OCI-LY1 (cell line): ENCODE measurements at regions not wholly inside any gene's neighbourhood (a gene's known extent, or its start where the extent isn't known, plus 50 kb on each side); places are given as distances from the start of the nearest gene placed in this dataset.

ENCODE experiments used
- H2AFZ ChIP-seq: fragments of 200-600 bp; sonication (generic), shearing (Covaris generic); 2 replicates; pipeline ENCODE4 v1.6.0; 2014; ENCODE audit warnings: antibody characterized with exemption, mild to moderate bottlenecking, low read length
- H3F3A ChIP-seq: fragments of 200-600 bp; sonication (generic), shearing (Covaris generic); 2 replicates; pipeline ENCODE4 v1.6.0; 2014; ENCODE audit warnings: mild to moderate bottlenecking, antibody characterized with exemption, low read length, moderate library complexity; ENCODE audit not compliant: insufficient read depth
- H3K27ac ChIP-seq: fragments of 200-600 bp; sonication (generic); 2 replicates; pipeline ENCODE4 v1.5.1; 2014; ENCODE audit warnings: low read length, mixed run types, mild to moderate bottlenecking, low read depth; ENCODE audit not compliant: poor library complexity, severe bottlenecking
- H3K27me3 ChIP-seq: fragments of 200-600 bp; sonication (generic); 2 replicates; pipeline ENCODE4 v1.6.0; 2014; ENCODE audit warnings: antibody characterized with exemption, mild to moderate bottlenecking, low read length, moderate library complexity; ENCODE audit not compliant: insufficient read depth
- H3K36me3 ChIP-seq: fragments of 200-600 bp; sonication (generic); 2 replicates; pipeline ENCODE4 v1.6.1; 2014; ENCODE audit warnings: mild to moderate bottlenecking, antibody characterized with exemption, low read length, moderate library complexity, mixed read lengths; ENCODE audit not compliant: insufficient read depth
- H3K4me1 ChIP-seq: fragments of 200-600 bp; sonication (generic); 2 replicates; pipeline ENCODE4 v1.5.1; 2014; ENCODE audit warnings: mild to moderate bottlenecking, low read length, moderate library complexity; ENCODE audit not compliant: insufficient read depth, severe bottlenecking
- H3K4me2 ChIP-seq: fragments of 200-600 bp; sonication (generic), shearing (Covaris generic); 2 replicates; pipeline ENCODE4 v1.6.1; 2014; ENCODE audit warnings: low read length
- H3K4me3 ChIP-seq: fragments of 200-600 bp; sonication (generic); 2 replicates; pipeline ENCODE4 v1.5.1; 2014; ENCODE audit warnings: low read length, low read depth, mild to moderate bottlenecking, mixed read lengths; ENCODE audit not compliant: poor library complexity, severe bottlenecking
- H3K79me2 ChIP-seq: fragments of 200-600 bp; shearing (Covaris generic); 2 replicates; pipeline ENCODE4 v1.6.1; 2016; ENCODE audit warnings: mixed run types, low read length, mixed read lengths; ENCODE audit not compliant: insufficient read depth
- H3K9ac ChIP-seq: fragments of 200-600 bp; sonication (generic), shearing (Covaris generic); 2 replicates; pipeline ENCODE4 v1.6.1; 2014; ENCODE audit warnings: mild to moderate bottlenecking, low read length, mixed read lengths
- H3K9me2 ChIP-seq: fragments of 200-600 bp; sonication (generic), shearing (Covaris generic); 2 replicates; pipeline ENCODE4 v1.6.1; 2014; ENCODE audit warnings: low read depth, mild to moderate bottlenecking, low read length, mixed read lengths
- H3K9me3 ChIP-seq: fragments of 200-600 bp; shearing (Covaris generic); 2 replicates; pipeline ENCODE4 v1.6.1; 2014; ENCODE audit warnings: low read length, mixed read lengths
- H4K20me1 ChIP-seq: fragments of 200-600 bp; sonication (generic), shearing (Covaris generic); 2 replicates; pipeline ENCODE4 v1.6.0; 2016; ENCODE audit warnings: mild to moderate bottlenecking, low read length; ENCODE audit not compliant: insufficient read depth
- EZH2 ChIP-seq: fragments of 200-600 bp; sonication (generic), shearing (Covaris generic); IDR thresholded peaks from 2 replicates; pipeline ENCODE4 v1.8.0; 2017; ENCODE audit warnings: borderline replicate concordance, mixed run types, mild to moderate bottlenecking, antibody characterized with exemption, low read length, moderate library complexity, mixed read lengths
- TF ChIP-seq, protein P1 (sequence below): fragments of 200-600 bp; sonication (generic), shearing (Covaris generic); IDR thresholded peaks from 2 replicates; pipeline ENCODE4 v1.5.1; 2017; ENCODE audit warnings: mild to moderate bottlenecking, antibody characterized with exemption, low read length, moderate library complexity, mixed read lengths

DNA sequence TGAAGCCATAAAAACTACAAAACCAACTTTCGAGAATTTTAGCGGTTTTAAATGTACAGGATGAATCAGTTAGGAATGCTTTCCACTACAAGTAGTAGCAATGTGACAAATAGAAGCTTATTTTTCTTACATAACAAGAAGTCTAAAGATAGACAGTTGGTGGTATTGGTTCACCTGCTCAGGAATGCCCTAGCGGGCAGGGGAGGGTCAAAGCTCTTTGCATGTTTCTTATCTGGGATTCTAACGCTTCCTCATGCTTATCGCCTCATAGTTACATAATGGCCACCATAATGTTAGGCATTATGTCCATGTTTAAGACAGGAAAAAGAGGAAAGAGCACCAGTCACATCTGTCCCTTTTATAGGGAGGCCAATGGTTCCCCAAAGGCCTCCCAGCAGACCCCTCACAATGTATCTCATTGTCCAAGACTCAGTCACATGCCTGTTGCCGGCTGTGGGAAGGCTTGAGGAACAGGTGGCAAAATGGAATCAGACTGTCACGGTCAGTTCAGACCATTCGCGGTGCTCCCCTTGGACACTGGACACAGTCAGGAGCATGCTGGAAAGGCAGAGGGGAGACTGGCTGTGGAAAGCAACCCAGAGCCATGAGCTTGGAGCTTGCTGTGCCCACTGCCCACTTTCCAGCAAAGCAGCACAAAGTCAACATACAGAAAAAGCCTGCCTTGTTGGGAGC, 69.4 kb upstream of the ODC1 start:
- H3K4me3 ChIP-seq = no peak overlapping the region
- H3K27ac ChIP-seq = no peak overlapping the region
- TF ChIP-seq, protein P1, sequence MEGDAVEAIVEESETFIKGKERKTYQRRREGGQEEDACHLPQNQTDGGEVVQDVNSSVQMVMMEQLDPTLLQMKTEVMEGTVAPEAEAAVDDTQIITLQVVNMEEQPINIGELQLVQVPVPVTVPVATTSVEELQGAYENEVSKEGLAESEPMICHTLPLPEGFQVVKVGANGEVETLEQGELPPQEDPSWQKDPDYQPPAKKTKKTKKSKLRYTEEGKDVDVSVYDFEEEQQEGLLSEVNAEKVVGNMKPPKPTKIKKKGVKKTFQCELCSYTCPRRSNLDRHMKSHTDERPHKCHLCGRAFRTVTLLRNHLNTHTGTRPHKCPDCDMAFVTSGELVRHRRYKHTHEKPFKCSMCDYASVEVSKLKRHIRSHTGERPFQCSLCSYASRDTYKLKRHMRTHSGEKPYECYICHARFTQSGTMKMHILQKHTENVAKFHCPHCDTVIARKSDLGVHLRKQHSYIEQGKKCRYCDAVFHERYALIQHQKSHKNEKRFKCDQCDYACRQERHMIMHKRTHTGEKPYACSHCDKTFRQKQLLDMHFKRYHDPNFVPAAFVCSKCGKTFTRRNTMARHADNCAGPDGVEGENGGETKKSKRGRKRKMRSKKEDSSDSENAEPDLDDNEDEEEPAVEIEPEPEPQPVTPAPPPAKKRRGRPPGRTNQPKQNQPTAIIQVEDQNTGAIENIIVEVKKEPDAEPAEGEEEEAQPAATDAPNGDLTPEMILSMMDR = no peak
- no peak for TF ChIP-seq EZH2
- no peak overlapping the region for H3K9ac ChIP-seq
- H3K27me3 ChIP-seq = no peaks in the 10 kb centered on the region
- no peaks in the 10 kb centered on the region for H3K79me2 ChIP-seq
- H3K4me1 ChIP-seq = no peaks in the 10 kb centered on the region
- no peaks in the 10 kb centered on the region for H3F3A ChIP-seq
- H3K9me3 ChIP-seq = peaks cover 7% of the 10 kb centered on the region; the same call in 1 of the 2 replicates
- H3K9me2 ChIP-seq = no peaks in the 10 kb centered on the region
- H3K36me3 ChIP-seq = no peaks in the 10 kb centered on the region
- no peak overlapping the region for H3K4me2 ChIP-seq
- no peak overlapping the region for H2AFZ ChIP-seq
- H4K20me1 ChIP-seq = no peaks in the 10 kb centered on the region

DNA sequence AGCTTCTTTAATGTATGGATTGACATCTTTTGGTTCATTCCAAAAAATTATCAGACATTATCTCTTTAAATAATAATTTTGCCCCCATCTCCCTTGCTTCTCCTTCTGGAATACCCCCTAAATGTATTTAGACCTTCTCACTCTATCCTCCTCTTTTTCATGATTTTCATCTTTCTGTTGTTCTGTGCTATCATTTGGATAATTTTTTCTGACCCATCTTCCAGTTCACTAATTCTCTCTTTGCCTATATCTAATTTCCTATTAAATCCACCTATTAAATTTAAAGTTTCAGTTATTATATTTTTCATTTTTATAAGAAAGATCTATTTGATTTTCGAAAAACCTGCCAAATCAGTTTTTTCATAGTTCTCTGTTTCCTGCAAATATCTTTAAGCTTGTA, 67.8 kb upstream of the ODC1 start:
- TF ChIP-seq, protein P1 = no peak
- no peak for TF ChIP-seq EZH2
- no peaks in the 10 kb centered on the region for H3K36me3 ChIP-seq
- no peaks in the 10 kb centered on the region for H3K4me1 ChIP-seq
- H3K9me3 ChIP-seq = peaks cover 7% of the 10 kb centered on the region; the same call in 1 of the 2 replicates
- H3K9me2 ChIP-seq = no peaks in the 10 kb centered on the region
- no peaks in the 10 kb centered on the region for H3K27me3 ChIP-seq
- no peaks in the 10 kb centered on the region for H3K79me2 ChIP-seq
- no peaks in the 10 kb centered on the region for H4K20me1 ChIP-seq
- no peak overlapping the region for H2AFZ ChIP-seq
- no peaks in the 10 kb centered on the region for H3F3A ChIP-seq
- H3K9ac ChIP-seq = no peak overlapping the region
- H3K4me2 ChIP-seq = no peak overlapping the region
- no peak overlapping the region for H3K4me3 ChIP-seq
- no peak overlapping the region for H3K27ac ChIP-seq

DNA sequence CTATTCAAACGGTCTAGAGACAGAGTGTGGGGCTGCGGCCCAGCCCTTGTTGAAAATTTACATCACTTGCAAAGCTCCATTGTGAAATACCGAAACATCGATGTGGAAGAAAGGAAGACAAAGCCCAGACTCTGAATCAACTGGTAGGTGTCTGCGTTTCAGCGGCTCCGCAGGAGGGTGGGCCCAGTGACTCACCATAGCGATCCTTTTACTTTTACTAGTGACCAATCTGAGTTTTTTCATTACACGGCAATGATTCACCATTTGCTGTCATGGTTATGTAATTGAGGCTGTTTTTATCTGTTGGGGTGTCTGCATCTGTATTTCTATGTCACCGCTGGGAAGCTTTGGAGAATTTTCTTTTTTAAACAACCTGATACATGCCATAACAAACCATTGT, 66.6 kb upstream of the ODC1 start:
- Histone ChIP-seq H3K9me3 (peaks cover 7% of the 10 kb centered on the region), H4K20me1 (no peaks in the 10 kb centered on the region), H3K27ac (no peak overlapping the region), H3K4me2 (no peak overlapping the region), H3F3A (no peaks in the 10 kb centered on the region), H3K4me1 (no peaks in the 10 kb centered on the region), H3K4me3 (no peak overlapping the region), H3K9ac (no peak overlapping the region), H3K79me2 (no peaks in the 10 kb centered on the region), H3K27me3 (no peaks in the 10 kb centered on the region), H3K36me3 (no peaks in the 10 kb centered on the region), H2AFZ (no peak overlapping the region), H3K9me2 (no peaks in the 10 kb centered on the region)
- no peak for TF ChIP-seq EZH2
- TF ChIP-seq, protein P1 = no peak
